H9 (cell line): ENCODE measurements at regions not wholly inside any gene's neighbourhood (a gene's known extent, or its start where the extent isn't known, plus 50 kb on each side); places are given as distances from the start of the nearest gene placed in this dataset.

Source experiments
- DNase-seq: peaks from one replicate; pipeline ENCODE4 v3.0.0-alpha.2; 2017
- H2AFZ ChIP-seq: one replicate; pipeline ENCODE4 v1.6.1; 2013; ENCODE audit warnings: mild to moderate bottlenecking, low read length, control low read depth, moderate library complexity
- H2AK5ac ChIP-seq: 2 replicates; pipeline ENCODE4 v1.6.1; 2013; ENCODE audit warnings: low read length, control low read depth, mixed read lengths; ENCODE audit not compliant: insufficient read length
- H2BK120ac ChIP-seq: one replicate; pipeline ENCODE4 v1.6.1; 2013; ENCODE audit warnings: low read depth, mild to moderate bottlenecking, low read length, control low read depth, inconsistent platforms; ENCODE audit not compliant: poor library complexity, severe bottlenecking
- H2BK12ac ChIP-seq: 2 replicates; pipeline ENCODE4 v1.6.1; 2013; ENCODE audit warnings: low read length, control low read depth, mixed read lengths, low read depth; ENCODE audit not compliant: insufficient read length
- H2BK15ac ChIP-seq: 2 replicates; pipeline ENCODE4 v1.6.1; 2013; ENCODE audit warnings: low read depth, low read length, control low read depth
- H2BK20ac ChIP-seq: one replicate; pipeline ENCODE4 v1.6.1; 2013; ENCODE audit warnings: low read depth, mild to moderate bottlenecking, low read length, control low read depth, inconsistent platforms; ENCODE audit not compliant: poor library complexity, severe bottlenecking
- H2BK5ac ChIP-seq: 2 replicates; pipeline ENCODE4 v1.6.1; 2013; ENCODE audit warnings: low read length, control low read depth, mixed read lengths; ENCODE audit not compliant: insufficient read length
- H3K14ac ChIP-seq: 2 replicates; pipeline ENCODE4 v1.6.1; 2013; ENCODE audit warnings: low read length, control low read depth; ENCODE audit not compliant: insufficient read depth
- H3K18ac ChIP-seq: 2 replicates; pipeline ENCODE4 v1.6.1; 2013; ENCODE audit warnings: low read depth, mild to moderate bottlenecking, mixed read lengths, low read length, control low read depth; ENCODE audit not compliant: insufficient read length
- H3K23ac ChIP-seq: 2 replicates; pipeline ENCODE4 v1.6.1; 2013; ENCODE audit warnings: low read length, control low read depth, mixed read lengths, low read depth; ENCODE audit not compliant: insufficient read length
- H3K23me2 ChIP-seq: 2 replicates; pipeline ENCODE4 v1.6.1; 2013; ENCODE audit warnings: low read depth, mild to moderate bottlenecking, mixed read lengths, low read length, control low read depth; ENCODE audit not compliant: insufficient read length, poor library complexity, severe bottlenecking
- H3K27ac ChIP-seq: 2 replicates; pipeline ENCODE4 v1.5.1; 2013; ENCODE audit warnings: low read length, control low read depth, mixed read lengths, low read depth; ENCODE audit not compliant: insufficient read length
- H3K27me3 ChIP-seq: 2 replicates; pipeline ENCODE4 v1.6.1; 2013; ENCODE audit warnings: low read length, control low read depth, inconsistent platforms; ENCODE audit not compliant: insufficient read depth
- H3K4ac ChIP-seq: 2 replicates; pipeline ENCODE4 v1.6.1; 2013; ENCODE audit warnings: low read depth, mild to moderate bottlenecking, control low read depth, inconsistent platforms, low read length, moderate library complexity
- H3K4me1 ChIP-seq: 2 replicates; pipeline ENCODE4 v1.6.1; 2013; ENCODE audit warnings: low read length, control low read depth, inconsistent platforms; ENCODE audit not compliant: insufficient read depth
- H3K4me2 ChIP-seq: 2 replicates; pipeline ENCODE4 v1.6.1; 2013; ENCODE audit warnings: low read length, control low read depth, mixed read lengths; ENCODE audit not compliant: insufficient read length, insufficient read depth
- H3K56ac ChIP-seq: 2 replicates; pipeline ENCODE4 v1.6.1; 2013; ENCODE audit warnings: low read depth, mild to moderate bottlenecking, mixed read lengths, low read length, control low read depth; ENCODE audit not compliant: insufficient read length
- H3K79me1 ChIP-seq: 2 replicates; pipeline ENCODE4 v1.6.1; 2013; ENCODE audit warnings: low read depth, mild to moderate bottlenecking, moderate library complexity, low read length, control low read depth, inconsistent platforms; ENCODE audit not compliant: insufficient read depth, poor library complexity, severe bottlenecking
- H3K79me2 ChIP-seq: 2 replicates; pipeline ENCODE4 v1.6.1; 2013; ENCODE audit warnings: low read length, control low read depth, inconsistent platforms; ENCODE audit not compliant: insufficient read depth
- H3K9ac ChIP-seq: 2 replicates; pipeline ENCODE4 v1.6.1; 2013; ENCODE audit warnings: low read length, control low read depth, mixed read lengths; ENCODE audit not compliant: insufficient read length; ENCODE audit errors: extremely low read depth
- H3K9me3 ChIP-seq: one replicate; pipeline ENCODE4 v1.6.1; 2013; ENCODE audit warnings: low read depth, low read length, inconsistent platforms; ENCODE audit not compliant: control insufficient read depth
- H3T11ph ChIP-seq: one replicate; pipeline ENCODE4 v1.6.1; 2013; ENCODE audit warnings: mild to moderate bottlenecking, low read length, control low read depth, inconsistent platforms
- H4K20me1 ChIP-seq: one replicate; pipeline ENCODE4 v1.6.1; 2013; ENCODE audit not compliant: control insufficient read depth, insufficient read length, insufficient read depth
- H4K5ac ChIP-seq: 2 replicates; pipeline ENCODE4 v1.6.1; 2013; ENCODE audit warnings: low read depth, mild to moderate bottlenecking, mixed read lengths, low read length, control low read depth; ENCODE audit not compliant: insufficient read length
- H4K8ac ChIP-seq: replicated peaks from 2 replicates; pipeline ENCODE4 v1.6.1; 2013; ENCODE audit warnings: low read length, control low read depth, mixed read lengths, low read depth; ENCODE audit not compliant: insufficient read length
- H4K91ac ChIP-seq: 2 replicates; pipeline ENCODE4 v1.6.1; 2013; ENCODE audit warnings: low read depth, mild to moderate bottlenecking, moderate library complexity, mixed read lengths, low read length, control low read depth; ENCODE audit not compliant: insufficient read length
- H3K27ac Mint-ChIP-seq, 3 experiments: 2 replicates in 2 of 3; 3 replicates in 1 of 3; pipeline ENCODE4 v1.8.0; 2020 to 2021; ENCODE audit warnings: mixed read lengths in 3 of 3, mild to moderate bottlenecking in 1 of 3, moderate library complexity in 1 of 3
- H3K27me3 Mint-ChIP-seq: 2 replicates; pipeline ENCODE4 v1.8.0; 2021; ENCODE audit warnings: low read depth, mild to moderate bottlenecking, moderate library complexity, mixed read lengths
- H3K36me3 Mint-ChIP-seq, 3 experiments: 2 replicates in 2 of 3; 3 replicates in 1 of 3; pipeline ENCODE4 v1.8.0; 2020 to 2021; ENCODE audit warnings: low read depth in 3 of 3, mixed read lengths in 3 of 3; ENCODE audit not compliant: insufficient read depth in 1 of 3
- H3K4me1 Mint-ChIP-seq, 2 experiments: 2 replicates each; pipeline ENCODE4 v1.8.0; 2020; ENCODE audit warnings: mixed read lengths in 2 of 2
- H3K4me3 Mint-ChIP-seq, 2 experiments: 2 replicates in 1 of 2; 3 replicates in 1 of 2; pipeline ENCODE4 v1.8.0; 2020 to 2021; ENCODE audit warnings: mild to moderate bottlenecking in 2 of 2, mixed read lengths in 2 of 2, moderate library complexity in 1 of 2
- H3K9me3 Mint-ChIP-seq, 2 experiments: 2 replicates in 1 of 2; 3 replicates in 1 of 2; pipeline ENCODE4 v1.8.0; 2020; ENCODE audit warnings: mild to moderate bottlenecking in 2 of 2, mixed read lengths in 2 of 2, moderate library complexity in 1 of 2
- WGBS: extraction: QIAGEN DNeasy Blood & Tissue Kit; methylation state at CpG from one replicate; pipeline ENCODE4 v1.1.7; 2013; ENCODE audit warnings: missing lambda C conversion rate, low lambda C conversion rate, mixed read lengths; ENCODE audit not compliant: insufficient read length; ENCODE audit errors: extremely low coverage; 5-methylcytosine and 5-hydroxymethylcytosine counted together
- TF ChIP-seq, protein P1 (sequence below): fragments of 200-600 bp; sonication (generic); conservative IDR thresholded peaks from 3 replicates; pipeline ENCODE4 v1.8.0; 2021; ENCODE audit warnings: antibody characterized with exemption, mild to moderate bottlenecking

DNA sequence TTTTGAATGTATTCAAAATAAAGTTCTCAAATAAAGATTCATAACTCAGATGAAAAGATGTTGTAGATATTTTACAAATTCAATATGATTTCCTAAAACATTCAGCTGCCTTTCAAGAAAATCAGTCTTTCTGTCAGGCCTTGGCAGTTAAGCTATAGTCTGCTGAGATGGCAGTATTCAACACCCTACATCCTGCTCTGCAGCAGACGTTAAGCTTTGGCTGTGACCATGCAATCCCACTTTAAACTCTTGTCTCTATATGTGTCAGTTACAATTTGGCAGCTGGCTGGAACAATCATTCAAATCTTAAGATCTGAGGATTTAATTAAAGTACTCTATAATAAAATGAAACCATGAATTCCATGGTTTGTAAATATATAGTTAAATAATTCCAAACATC, 567.3 kb upstream of the ZNF804A start:
- Mint-ChIP-seq H3K4me1 (peaks cover 8 to 26% of the 10 kb centered on the region in 2 experiments), H3K36me3 (no peaks in the 10 kb centered on the region), H3K9me3 (no peaks in the 10 kb centered on the region), H3K27me3 (no peaks in the 10 kb centered on the region), H3K27ac (no peak overlapping the region), H3K4me3 (no peak overlapping the region)
- Histone ChIP-seq H2AK5ac (no peak overlapping the region), H3K27ac (no peak overlapping the region), H3K56ac (no peak overlapping the region), H2BK15ac (no peak overlapping the region), H2BK120ac (no peak overlapping the region), H3K14ac (no peak overlapping the region), H4K8ac (no peak overlapping the region), H4K5ac (no peak overlapping the region), H3K4ac (no peak overlapping the region), H2BK20ac (no peak overlapping the region), H3K23me2 (no peaks in the 10 kb centered on the region), H3T11ph (no peak overlapping the region), H2BK12ac (no peak overlapping the region), H3K4me2 (no peak overlapping the region), H2BK5ac (no peak overlapping the region), H2AFZ (no peak overlapping the region), H3K9ac (no peak overlapping the region), H3K79me2 (no peaks in the 10 kb centered on the region; the same call in 1 of the 2 replicates), H4K91ac (no peak overlapping the region), H3K18ac (no peak overlapping the region), H3K79me1 (no peaks in the 10 kb centered on the region), H3K23ac (no peak overlapping the region), H3K4me1 (no peaks in the 10 kb centered on the region), H3K27me3 (no peaks in the 10 kb centered on the region), H3K9me3 (no peaks in the 10 kb centered on the region), H4K20me1 (no peaks in the 10 kb centered on the region)
- WGBS: no CpG with 5 or more reads among the region's 1 CpG
- TF ChIP-seq, protein P1, sequence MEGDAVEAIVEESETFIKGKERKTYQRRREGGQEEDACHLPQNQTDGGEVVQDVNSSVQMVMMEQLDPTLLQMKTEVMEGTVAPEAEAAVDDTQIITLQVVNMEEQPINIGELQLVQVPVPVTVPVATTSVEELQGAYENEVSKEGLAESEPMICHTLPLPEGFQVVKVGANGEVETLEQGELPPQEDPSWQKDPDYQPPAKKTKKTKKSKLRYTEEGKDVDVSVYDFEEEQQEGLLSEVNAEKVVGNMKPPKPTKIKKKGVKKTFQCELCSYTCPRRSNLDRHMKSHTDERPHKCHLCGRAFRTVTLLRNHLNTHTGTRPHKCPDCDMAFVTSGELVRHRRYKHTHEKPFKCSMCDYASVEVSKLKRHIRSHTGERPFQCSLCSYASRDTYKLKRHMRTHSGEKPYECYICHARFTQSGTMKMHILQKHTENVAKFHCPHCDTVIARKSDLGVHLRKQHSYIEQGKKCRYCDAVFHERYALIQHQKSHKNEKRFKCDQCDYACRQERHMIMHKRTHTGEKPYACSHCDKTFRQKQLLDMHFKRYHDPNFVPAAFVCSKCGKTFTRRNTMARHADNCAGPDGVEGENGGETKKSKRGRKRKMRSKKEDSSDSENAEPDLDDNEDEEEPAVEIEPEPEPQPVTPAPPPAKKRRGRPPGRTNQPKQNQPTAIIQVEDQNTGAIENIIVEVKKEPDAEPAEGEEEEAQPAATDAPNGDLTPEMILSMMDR: no peak
- no peak for DNase-seq
